ENCODE measurements at regions not wholly inside any gene's neighbourhood (a gene's known extent, or its start where the extent isn't known, plus 50 kb on each side); places are given as distances from the start of the nearest gene placed in this dataset.

DNA sequence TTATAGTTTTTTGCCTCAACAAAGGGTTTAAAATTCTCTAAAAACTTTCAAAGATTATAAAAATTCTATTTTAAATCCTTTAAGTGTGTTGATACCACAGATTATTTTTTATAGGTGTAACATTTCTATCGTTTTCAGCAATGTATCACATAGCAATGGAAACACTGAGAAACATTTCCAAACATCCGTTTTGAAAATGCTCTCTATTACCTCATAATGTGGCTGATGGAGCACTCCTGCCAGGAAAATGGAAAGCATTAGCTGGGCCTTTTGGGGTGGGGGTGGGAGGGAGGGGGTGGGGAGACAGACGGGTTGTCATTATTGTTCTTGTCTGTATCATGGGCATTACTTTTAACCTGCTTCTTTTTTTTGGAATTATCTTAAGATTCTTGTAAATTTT lies 516.5 kb downstream of the ACTL7B start:
- TF ChIP-seq EZH2 (IDR thresholded peaks at IDR 0.05; ENCODE audit: borderline replicate concordance, low read depth, low read length, severe bottlenecking) (no peak), FOS (IDR thresholded peaks at IDR 0.05; ENCODE audit: borderline replicate concordance, insufficient read depth, low read length) (no peak), POLR2AphosphoS5 (IDR thresholded peaks at IDR 0.05; ENCODE audit: insufficient read depth, low read depth, low read length) (no peak), POLR2A (IDR thresholded peaks at IDR 0.05; ENCODE audit: low read depth, low read length) (no peak)
- TF ChIP-seq, protein P1, sequence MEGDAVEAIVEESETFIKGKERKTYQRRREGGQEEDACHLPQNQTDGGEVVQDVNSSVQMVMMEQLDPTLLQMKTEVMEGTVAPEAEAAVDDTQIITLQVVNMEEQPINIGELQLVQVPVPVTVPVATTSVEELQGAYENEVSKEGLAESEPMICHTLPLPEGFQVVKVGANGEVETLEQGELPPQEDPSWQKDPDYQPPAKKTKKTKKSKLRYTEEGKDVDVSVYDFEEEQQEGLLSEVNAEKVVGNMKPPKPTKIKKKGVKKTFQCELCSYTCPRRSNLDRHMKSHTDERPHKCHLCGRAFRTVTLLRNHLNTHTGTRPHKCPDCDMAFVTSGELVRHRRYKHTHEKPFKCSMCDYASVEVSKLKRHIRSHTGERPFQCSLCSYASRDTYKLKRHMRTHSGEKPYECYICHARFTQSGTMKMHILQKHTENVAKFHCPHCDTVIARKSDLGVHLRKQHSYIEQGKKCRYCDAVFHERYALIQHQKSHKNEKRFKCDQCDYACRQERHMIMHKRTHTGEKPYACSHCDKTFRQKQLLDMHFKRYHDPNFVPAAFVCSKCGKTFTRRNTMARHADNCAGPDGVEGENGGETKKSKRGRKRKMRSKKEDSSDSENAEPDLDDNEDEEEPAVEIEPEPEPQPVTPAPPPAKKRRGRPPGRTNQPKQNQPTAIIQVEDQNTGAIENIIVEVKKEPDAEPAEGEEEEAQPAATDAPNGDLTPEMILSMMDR (IDR thresholded peaks at IDR 0.05; ENCODE audit: extremely low read depth in 1 of 2, insufficient read depth in 1 of 2, low read depth in 1 of 2, low read length in 2 of 2) = no peak
- TF ChIP-seq, protein P2, sequence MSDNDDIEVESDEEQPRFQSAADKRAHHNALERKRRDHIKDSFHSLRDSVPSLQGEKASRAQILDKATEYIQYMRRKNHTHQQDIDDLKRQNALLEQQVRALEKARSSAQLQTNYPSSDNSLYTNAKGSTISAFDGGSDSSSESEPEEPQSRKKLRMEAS (IDR thresholded peaks at IDR 0.05; ENCODE audit: insufficient read depth, insufficient read length) = no peak

Data from endothelial cell of umbilical vein (primary cell).